Activated CD8-positive, alpha-beta memory T cell treated with anti-CD3 and anti-CD28 coated beads, Interleukin-2, amount 10 ng/mL, durations not matched to agents 7 days and 5 days (primary cell): ENCODE measurements at regions not wholly inside any gene's neighbourhood (a gene's known extent, or its start where the extent isn't known, plus 50 kb on each side); places are given as distances from the start of the nearest gene placed in this dataset.
"Not testable (repeated sequence)": the region's sequence is repeated elsewhere in the genome, so short reads cannot be mapped to it uniquely, and the experiment has no call there.

Experiments
- ATAC-seq: fragments of 150-1000 bp; cut with Tn5 transposase; one replicate; pipeline ENCODE4 v1.10.0; 2021; ENCODE audit warnings: moderate library complexity
- CTCF ChIA-PET: fragments of 350-600 bp; sonication (Branson Sonifier 250); formaldehyde crosslinking; loops from one replicate; lab custom pipeline; 2021; ENCODE audit warnings: antibody characterized with exemption; lab: Charles Lee
- DNase-seq: peaks from one replicate; pipeline ENCODE4 v3.0.0-alpha.2; 2020
- H3K27ac Mint-ChIP-seq: one replicate; pipeline ENCODE4 v1.8.0; 2021; ENCODE audit warnings: mild to moderate bottlenecking, mixed read lengths
- H3K27me3 Mint-ChIP-seq: one replicate; pipeline ENCODE4 v1.8.0; 2021; ENCODE audit warnings: mixed read lengths
- H3K36me3 Mint-ChIP-seq: one replicate; pipeline ENCODE4 v1.8.0; 2021; ENCODE audit warnings: mild to moderate bottlenecking, mixed read lengths
- H3K4me1 Mint-ChIP-seq: one replicate; pipeline ENCODE4 v1.8.0; 2021; ENCODE audit warnings: mixed read lengths
- H3K4me3 Mint-ChIP-seq: one replicate; pipeline ENCODE4 v1.8.0; 2021; ENCODE audit warnings: mild to moderate bottlenecking, moderate library complexity, mixed read lengths
- H3K9me3 Mint-ChIP-seq: one replicate; pipeline ENCODE4 v1.8.0; 2022; ENCODE audit warnings: low read depth, mixed read lengths

GRCh38 chr1:217136895-217137205 lies 413.6 kb upstream of the ESRRG start:
- Mint-ChIP-seq H3K4me3 (no peak overlapping the region), H3K36me3 (peaks cover 14% of the 10 kb centered on the region), H3K27me3 (peaks cover 85% of the 10 kb centered on the region), H3K9me3 (no peaks in the 10 kb centered on the region), H3K4me1 (no peaks in the 10 kb centered on the region), H3K27ac (peak overlapping the region; percentile 24)
- CTCF ChIA-PET: no interaction called here
- ATAC-seq: no peak
- no peak for DNase-seq

- ATAC-seq (no peak), DNase-seq (no peak)
- Mint-ChIP-seq H3K36me3 (peaks cover 14% of the 10 kb centered on the region), H3K4me3 (no peak overlapping the region), H3K27ac (no peak overlapping the region), H3K27me3 (peaks cover 87% of the 10 kb centered on the region), H3K4me1 (no peaks in the 10 kb centered on the region), H3K9me3 (no peaks in the 10 kb centered on the region)
- CTCF ChIA-PET: no interaction called here
These were observed 413.0 kb upstream of the ESRRG start for GRCh38 chr1:217135987-217136894.

GRCh38 chr1:217135569-217135915 lies 412.3 kb upstream of the ESRRG start:
- H3K27ac Mint-ChIP-seq: no peak overlapping the region
- no peak for DNase-seq
- no peak overlapping the region for H3K4me3 Mint-ChIP-seq
- no peak for ATAC-seq
- CTCF ChIA-PET: no interaction called here
- H3K9me3 Mint-ChIP-seq: no peaks in the 10 kb centered on the region
- H3K27me3 Mint-ChIP-seq: peaks cover 81% of the 10 kb centered on the region
- no peaks in the 10 kb centered on the region for H3K4me1 Mint-ChIP-seq
- peaks cover 14% of the 10 kb centered on the region for H3K36me3 Mint-ChIP-seq

GRCh38 chr1:217134857-217135568 lies 411.8 kb upstream of the ESRRG start:
- ATAC-seq: no peak
- Mint-ChIP-seq H3K27ac (no peak overlapping the region), H3K36me3 (peaks cover 14% of the 10 kb centered on the region), H3K27me3 (peaks cover 76% of the 10 kb centered on the region), H3K4me3 (no peak overlapping the region), H3K9me3 (no peaks in the 10 kb centered on the region), H3K4me1 (no peaks in the 10 kb centered on the region)
- CTCF ChIA-PET: no interaction called here
- no peak for DNase-seq

- ATAC-seq (no peak), DNase-seq (no peak)
- Mint-ChIP-seq H3K4me3 (no peak overlapping the region), H3K9me3 (no peaks in the 10 kb centered on the region), H3K4me1 (no peaks in the 10 kb centered on the region), H3K27ac (no peak overlapping the region), H3K27me3 (peaks cover 70% of the 10 kb centered on the region), H3K36me3 (peaks cover 13% of the 10 kb centered on the region)
- CTCF ChIA-PET: no interaction called here
These were observed 411.0 kb upstream of the ESRRG start for GRCh38 chr1:217133958-217134856.

- DNase-seq (no peak), ATAC-seq (no peak)
- Mint-ChIP-seq H3K36me3 (peaks cover 9% of the 10 kb centered on the region), H3K4me1 (no peaks in the 10 kb centered on the region), H3K9me3 (no peaks in the 10 kb centered on the region), H3K27me3 (peaks cover 59% of the 10 kb centered on the region), H3K27ac (no peak overlapping the region), H3K4me3 (no peak overlapping the region)
- CTCF ChIA-PET: no interaction called here
These were observed 409.9 kb upstream of the ESRRG start for GRCh38 chr1:217133092-217133491.

GRCh38 chr1:217123340-217123739 lies 400.1 kb upstream of the ESRRG start:
- H3K27me3 Mint-ChIP-seq, H3K27ac Mint-ChIP-seq, H3K4me3 Mint-ChIP-seq, H3K36me3 Mint-ChIP-seq, CTCF ChIA-PET, ATAC-seq, DNase-seq, H3K4me1 Mint-ChIP-seq, H3K9me3 Mint-ChIP-seq: not testable (repeated sequence)

- DNase-seq (no peak), ATAC-seq (no peak)
- no peaks in the 10 kb centered on the region for H3K4me1 Mint-ChIP-seq
- H3K36me3 Mint-ChIP-seq: no peaks in the 10 kb centered on the region
- CTCF ChIA-PET: no interaction called here
- H3K4me3 Mint-ChIP-seq: no peak overlapping the region
- H3K27ac Mint-ChIP-seq: no peak overlapping the region
- H3K9me3 Mint-ChIP-seq: peaks cover 2% of the 10 kb centered on the region
- no peaks in the 10 kb centered on the region for H3K27me3 Mint-ChIP-seq
These were observed 394.8 kb upstream of the ESRRG start for GRCh38 chr1:217117973-217118465.

GRCh38 chr1:217115404-217116380 lies 392.5 kb upstream of the ESRRG start:
- Mint-ChIP-seq H3K9me3 (no peaks in the 10 kb centered on the region), H3K27ac (no peak overlapping the region), H3K36me3 (no peaks in the 10 kb centered on the region), H3K4me1 (no peaks in the 10 kb centered on the region), H3K27me3 (no peaks in the 10 kb centered on the region), H3K4me3 (no peak overlapping the region)
- no peak for ATAC-seq
- CTCF ChIA-PET: no interaction called here
- no peak for DNase-seq

- H3K4me1 Mint-ChIP-seq: no peaks in the 10 kb centered on the region
- H3K27ac Mint-ChIP-seq: no peak overlapping the region
- CTCF ChIA-PET: no interaction called here
- ATAC-seq (no peak), DNase-seq (no peak)
- H3K4me3 Mint-ChIP-seq: no peak overlapping the region
- no peaks in the 10 kb centered on the region for H3K27me3 Mint-ChIP-seq
- no peaks in the 10 kb centered on the region for H3K36me3 Mint-ChIP-seq
- no peaks in the 10 kb centered on the region for H3K9me3 Mint-ChIP-seq
These were observed 386.7 kb upstream of the ESRRG start for GRCh38 chr1:217109928-217110327.

- Mint-ChIP-seq H3K4me1 (no peaks in the 10 kb centered on the region), H3K4me3 (no peak overlapping the region), H3K36me3 (no peaks in the 10 kb centered on the region), H3K9me3 (no peaks in the 10 kb centered on the region), H3K27ac (no peak overlapping the region), H3K27me3 (no peaks in the 10 kb centered on the region)
- no peak for ATAC-seq
- no peak for DNase-seq
- CTCF ChIA-PET: no interaction called here
These were observed 383.1 kb upstream of the ESRRG start for GRCh38 chr1:217106231-217106901.

- CTCF ChIA-PET: no interaction called here
- Mint-ChIP-seq H3K4me1 (no peaks in the 10 kb centered on the region), H3K36me3 (no peaks in the 10 kb centered on the region), H3K4me3 (no peak overlapping the region), H3K27ac (no peak overlapping the region), H3K9me3 (no peaks in the 10 kb centered on the region), H3K27me3 (no peaks in the 10 kb centered on the region)
- no peak for ATAC-seq
- no peak for DNase-seq
These were observed 382.2 kb upstream of the ESRRG start for GRCh38 chr1:217105437-217105836.
